Kidney (tissue), 13 donors: ENCODE measurements at regions not wholly inside any gene's neighbourhood (a gene's known extent, or its start where the extent isn't known, plus 50 kb on each side); places are given as distances from the start of the nearest gene placed in this dataset.

Experiments used
- DNase-seq, 5 donors: peaks; one replicate each; pipeline ENCODE4 v3.0.0-alpha.2; 2013 to 2020
- FAIRE-seq: peaks from 2 replicates; lab custom pipeline; 2012; peaks lifted over from hg19 to GRCh38; lab: Jason Lieb, UNC
- H3K27ac ChIP-seq, 2 donors: one replicate each; pipeline ENCODE4 v1.7.0; 2013; ENCODE audit warnings: low read depth in 2 of 2, low read length in 2 of 2, inconsistent platforms in 1 of 2
- H3K27me3 ChIP-seq: one replicate; pipeline ENCODE4 v1.7.1; 2013; ENCODE audit warnings: low read length, inconsistent platforms; ENCODE audit not compliant: control insufficient read depth, insufficient read depth
- H3K36me3 ChIP-seq, 3 donors: one replicate each; pipeline versions ENCODE4 v1.7.0 to v1.7.1; 2013; ENCODE audit warnings: low read length in 3 of 3, control low read depth in 1 of 3, inconsistent platforms in 1 of 3; ENCODE audit not compliant: insufficient read depth in 3 of 3, control insufficient read depth in 2 of 3
- H3K4me1 ChIP-seq, 3 donors: one replicate each; pipeline versions ENCODE4 v1.7.0 to v1.7.1; 2013; ENCODE audit warnings: low read length in 3 of 3, inconsistent platforms in 1 of 3, low read depth in 1 of 3; ENCODE audit not compliant: control insufficient read depth in 2 of 3, insufficient read depth in 2 of 3
- H3K4me3 ChIP-seq, 3 donors: one replicate each; pipeline versions ENCODE4 v1.7.0 to v1.8.1; 2013; ENCODE audit warnings: low read length in 3 of 3, control low read depth in 1 of 3, inconsistent platforms in 1 of 3
- H3K9ac ChIP-seq, 3 donors: one replicate each; pipeline versions ENCODE4 v1.7.0 to v1.7.1; 2013; ENCODE audit warnings: low read length in 3 of 3, control low read depth in 1 of 3, inconsistent platforms in 1 of 3
- H3K9me3 ChIP-seq, 3 donors: one replicate each; pipeline versions ENCODE4 v1.7.0 to v1.7.1; 2013; ENCODE audit warnings: low read length in 3 of 3, control low read depth in 1 of 3, inconsistent platforms in 1 of 3; ENCODE audit not compliant: control insufficient read depth in 2 of 3, insufficient read depth in 1 of 3
- intact Hi-C: fragments of 100-400 bp; cut with DNase I; formaldehyde crosslinking; loops from one replicate; pipeline ENCODE4 v1.11.1; 2022
- TF ChIP-seq, protein P1 (sequence below): IDR thresholded peaks from 3 replicates; pipeline ENCODE4 v1.5.1; 2012; ENCODE audit warnings: mild to moderate bottlenecking, moderate library complexity, borderline replicate concordance; ENCODE audit not compliant: insufficient read depth; ENCODE audit errors: extremely low read depth
- donor health status: control.
- donor health status: control.
- donor health status: control.
- donor health status: control.
- donor health status: control.
- donor health status: DM: yes; HTN: yes; CAD: no.
- donor health status: Normal renal cell carcinoma (clear cell type).

DNA sequence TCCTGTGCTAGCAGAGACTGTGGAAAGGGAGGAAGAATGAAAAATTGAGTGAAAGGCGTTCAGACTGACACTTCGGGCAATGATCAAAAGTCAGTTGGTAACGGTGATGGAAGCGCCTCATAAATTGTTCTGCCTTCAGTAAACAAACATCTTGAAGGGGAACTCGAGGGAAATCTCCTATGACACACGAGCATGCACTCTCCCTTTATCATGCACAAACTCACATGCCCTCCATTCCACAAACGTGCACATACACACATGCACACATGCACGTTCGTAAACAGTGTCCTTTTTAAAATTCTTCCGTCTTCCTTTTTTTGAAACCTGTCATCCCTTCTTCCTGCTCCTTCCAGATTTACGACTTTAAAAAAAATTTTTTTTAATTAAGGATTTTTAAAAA is 77.8 kb upstream of the TMEM45B start:
- TF ChIP-seq, protein P1, sequence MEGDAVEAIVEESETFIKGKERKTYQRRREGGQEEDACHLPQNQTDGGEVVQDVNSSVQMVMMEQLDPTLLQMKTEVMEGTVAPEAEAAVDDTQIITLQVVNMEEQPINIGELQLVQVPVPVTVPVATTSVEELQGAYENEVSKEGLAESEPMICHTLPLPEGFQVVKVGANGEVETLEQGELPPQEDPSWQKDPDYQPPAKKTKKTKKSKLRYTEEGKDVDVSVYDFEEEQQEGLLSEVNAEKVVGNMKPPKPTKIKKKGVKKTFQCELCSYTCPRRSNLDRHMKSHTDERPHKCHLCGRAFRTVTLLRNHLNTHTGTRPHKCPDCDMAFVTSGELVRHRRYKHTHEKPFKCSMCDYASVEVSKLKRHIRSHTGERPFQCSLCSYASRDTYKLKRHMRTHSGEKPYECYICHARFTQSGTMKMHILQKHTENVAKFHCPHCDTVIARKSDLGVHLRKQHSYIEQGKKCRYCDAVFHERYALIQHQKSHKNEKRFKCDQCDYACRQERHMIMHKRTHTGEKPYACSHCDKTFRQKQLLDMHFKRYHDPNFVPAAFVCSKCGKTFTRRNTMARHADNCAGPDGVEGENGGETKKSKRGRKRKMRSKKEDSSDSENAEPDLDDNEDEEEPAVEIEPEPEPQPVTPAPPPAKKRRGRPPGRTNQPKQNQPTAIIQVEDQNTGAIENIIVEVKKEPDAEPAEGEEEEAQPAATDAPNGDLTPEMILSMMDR: no peak
- no peaks in the 10 kb centered on the region for H3K9me3 ChIP-seq
- no peak overlapping the region for H3K4me3 ChIP-seq
- FAIRE-seq: no peak
- intact Hi-C loops: no loop called here
- no peak for DNase-seq
- H3K4me1 ChIP-seq: no peaks in the 10 kb centered on the region
- no peak overlapping the region for H3K9ac ChIP-seq
- H3K27ac ChIP-seq: no peak overlapping the region
- no peaks in the 10 kb centered on the region for H3K36me3 ChIP-seq
- no peaks in the 10 kb centered on the region for H3K27me3 ChIP-seq

DNA sequence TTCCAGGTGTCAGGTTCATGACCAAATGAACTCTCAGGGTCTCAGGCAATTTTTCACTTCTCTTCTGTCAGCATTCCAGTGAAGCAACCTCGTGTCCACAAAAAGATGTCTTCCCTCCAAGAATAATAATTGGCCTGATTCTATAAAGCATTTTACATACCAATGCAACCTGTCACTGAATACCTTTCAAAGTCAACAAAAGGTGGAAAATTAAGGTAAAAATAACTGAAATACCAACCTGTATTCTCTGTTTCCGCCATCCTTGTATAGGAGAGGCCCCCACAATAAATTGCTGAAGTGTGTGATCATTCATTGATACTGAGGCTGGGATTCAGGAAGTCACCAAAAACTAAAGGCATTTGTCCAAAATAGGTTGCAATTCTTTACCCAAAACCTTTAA is 77.4 kb upstream of the TMEM45B start:
- no peak for DNase-seq
- no peaks in the 10 kb centered on the region for H3K27me3 ChIP-seq
- no peaks in the 10 kb centered on the region for H3K36me3 ChIP-seq
- H3K9ac ChIP-seq: no peak overlapping the region
- no peak overlapping the region for H3K4me3 ChIP-seq
- TF ChIP-seq, protein P1: no peak
- no peak for FAIRE-seq
- H3K27ac ChIP-seq: no peak overlapping the region
- no peaks in the 10 kb centered on the region for H3K4me1 ChIP-seq
- H3K9me3 ChIP-seq: no peaks in the 10 kb centered on the region
- intact Hi-C loops: no loop called here

DNA sequence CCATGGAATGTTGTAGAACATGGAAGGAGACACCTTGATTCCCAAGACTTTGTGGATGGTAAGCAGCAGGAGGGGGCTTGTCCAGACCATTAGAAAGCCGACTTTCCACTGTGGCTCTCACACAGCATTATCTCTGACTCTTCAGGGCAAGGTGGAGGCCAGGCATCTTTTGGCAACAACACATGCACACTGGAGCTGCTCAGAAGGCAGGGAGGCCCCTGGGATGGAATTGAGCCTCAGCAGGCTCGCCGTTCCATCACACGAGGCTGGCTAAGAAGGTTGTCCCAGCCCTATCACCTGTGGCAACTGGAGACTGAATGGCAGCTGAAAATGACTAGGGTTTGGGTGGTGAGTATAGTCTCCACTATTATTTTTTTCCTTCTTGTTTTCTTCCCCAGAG is 76.3 kb upstream of the TMEM45B start:
- intact Hi-C loops: no loop called here
- H3K27me3 ChIP-seq: no peaks in the 10 kb centered on the region
- no peak overlapping the region for H3K4me3 ChIP-seq
- H3K27ac ChIP-seq: no peak overlapping the region
- DNase-seq: no peak
- no peaks in the 10 kb centered on the region for H3K4me1 ChIP-seq
- no peak overlapping the region for H3K9ac ChIP-seq
- TF ChIP-seq, protein P1: no peak
- no peaks in the 10 kb centered on the region for H3K9me3 ChIP-seq
- FAIRE-seq: no peak
- H3K36me3 ChIP-seq: no peaks in the 10 kb centered on the region

DNA sequence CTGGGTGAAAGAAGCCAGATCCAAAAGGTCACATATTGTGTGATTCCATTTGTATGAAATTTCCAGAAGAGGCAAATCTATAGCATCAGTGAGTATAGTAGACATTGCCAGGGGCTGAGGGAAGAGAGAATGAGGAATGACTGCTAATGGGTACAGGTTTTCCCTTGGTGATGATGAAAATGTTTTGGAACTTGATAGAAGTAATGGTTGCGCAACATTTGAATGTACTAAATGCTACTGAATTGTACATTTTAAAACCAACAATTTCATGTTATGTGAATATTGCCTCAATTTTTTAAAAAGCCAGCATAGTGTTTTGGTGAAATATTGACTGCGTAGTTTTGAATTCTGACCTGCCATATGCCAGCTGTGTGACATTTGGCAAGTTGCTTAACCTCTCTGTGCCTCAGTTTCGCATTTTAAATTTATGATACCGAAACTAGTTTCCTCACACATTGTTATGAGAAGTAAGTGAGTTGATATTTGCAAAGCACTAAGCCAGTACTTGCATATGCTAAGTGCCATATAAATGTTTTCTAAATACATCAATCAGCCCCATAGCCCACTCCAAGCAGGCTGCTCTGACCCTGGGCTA is 75.4 kb upstream of the TMEM45B start:
- intact Hi-C loops: no loop called here
- no peak for FAIRE-seq
- Histone ChIP-seq H3K27me3 (no peaks in the 10 kb centered on the region), H3K4me3 (no peak overlapping the region), H3K9me3 (no peaks in the 10 kb centered on the region), H3K27ac (no peak overlapping the region), H3K36me3 (no peaks in the 10 kb centered on the region), H3K4me1 (no peaks in the 10 kb centered on the region), H3K9ac (no peak overlapping the region)
- DNase-seq: no peak
- TF ChIP-seq, protein P1: no peak
